ENCODE measurements at regions not wholly inside any gene's neighbourhood (a gene's known extent, or its start where the extent isn't known, plus 50 kb on each side); places are given as distances from the start of the nearest gene placed in this dataset.
"Not testable (repeated sequence)": the region's sequence is repeated elsewhere in the genome, so short reads cannot be mapped to it uniquely, and the experiment has no call there.

DNA sequence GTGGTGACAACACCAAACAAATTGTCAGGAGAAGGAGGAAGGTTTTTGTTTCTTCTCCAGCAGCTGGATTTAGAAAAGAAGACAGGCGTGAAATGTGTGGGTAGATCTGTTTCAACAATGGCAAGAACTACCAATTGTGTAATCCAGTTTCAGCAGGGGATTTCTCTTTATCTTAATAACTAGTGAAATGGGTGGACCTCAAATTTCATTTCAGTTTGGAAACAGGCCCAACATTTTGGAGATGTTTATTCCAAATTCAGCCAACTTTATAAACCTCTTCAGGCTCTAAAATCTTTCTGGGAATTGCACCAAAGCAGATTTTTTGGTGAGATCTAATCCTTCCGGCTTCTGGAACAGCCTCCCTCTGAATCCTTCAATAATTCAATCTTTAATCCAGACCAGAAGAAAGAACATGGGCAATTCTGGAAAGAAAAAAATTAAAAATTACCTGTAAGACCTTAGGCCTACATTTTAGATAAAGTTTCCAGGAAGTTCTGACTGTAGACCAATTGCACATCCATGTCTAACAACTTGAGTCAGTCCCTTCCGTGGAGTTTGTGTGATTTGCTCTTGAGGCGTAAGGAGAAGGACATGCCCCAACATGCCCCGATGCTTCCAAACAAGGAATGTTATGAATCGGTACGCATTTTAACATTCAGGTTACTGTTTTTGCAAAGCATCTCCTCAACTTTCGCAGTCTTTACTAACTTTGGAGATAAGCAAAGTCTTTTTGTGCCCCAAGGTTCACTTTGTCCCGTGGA is 423.6 kb downstream of the IRX1 start:
- no peak for DNase-seq (ENCODE audit: low read depth)

DNA sequence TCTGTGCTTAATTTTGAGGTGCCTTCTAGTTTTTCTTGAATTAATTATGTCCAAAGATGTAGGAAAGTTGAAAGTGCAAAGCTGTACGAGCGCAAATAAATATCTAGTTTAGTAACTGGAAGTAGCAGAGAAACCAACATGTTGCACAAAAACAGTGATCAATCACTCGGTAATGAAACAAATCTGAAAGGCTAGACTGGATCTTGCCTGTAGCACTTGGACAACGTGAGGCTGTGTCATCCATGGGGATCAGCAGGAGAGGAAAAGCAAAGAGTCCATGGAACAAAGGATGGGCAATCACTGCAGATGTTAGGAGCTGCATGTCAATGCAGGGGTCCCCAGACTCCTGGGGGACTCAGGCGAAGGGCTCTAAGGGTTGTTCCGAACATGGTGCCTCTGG is 424.2 kb downstream of the IRX1 start:
- no peak for DNase-seq (ENCODE audit: low read depth)

DNA sequence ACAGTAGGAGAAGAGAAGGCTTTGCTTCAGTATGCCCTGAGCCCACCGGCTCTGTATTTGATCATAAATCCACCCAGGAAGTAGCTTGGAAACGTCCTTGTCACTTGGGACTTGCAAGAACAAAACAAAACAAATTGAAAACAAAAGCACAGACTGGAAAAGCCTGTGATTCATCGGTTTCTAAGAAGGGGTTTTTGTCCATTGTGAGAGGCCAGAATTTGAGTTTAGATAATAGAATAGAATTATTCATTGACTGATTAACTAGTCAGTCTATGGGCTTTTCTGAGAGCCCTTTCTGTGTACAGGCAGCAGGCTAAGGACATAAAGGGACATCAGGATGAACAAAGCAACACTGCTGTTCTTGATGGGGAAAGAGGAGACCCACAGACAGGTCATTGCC is 424.8 kb downstream of the IRX1 start:
- no peak for DNase-seq (ENCODE audit: low read depth)

DNA sequence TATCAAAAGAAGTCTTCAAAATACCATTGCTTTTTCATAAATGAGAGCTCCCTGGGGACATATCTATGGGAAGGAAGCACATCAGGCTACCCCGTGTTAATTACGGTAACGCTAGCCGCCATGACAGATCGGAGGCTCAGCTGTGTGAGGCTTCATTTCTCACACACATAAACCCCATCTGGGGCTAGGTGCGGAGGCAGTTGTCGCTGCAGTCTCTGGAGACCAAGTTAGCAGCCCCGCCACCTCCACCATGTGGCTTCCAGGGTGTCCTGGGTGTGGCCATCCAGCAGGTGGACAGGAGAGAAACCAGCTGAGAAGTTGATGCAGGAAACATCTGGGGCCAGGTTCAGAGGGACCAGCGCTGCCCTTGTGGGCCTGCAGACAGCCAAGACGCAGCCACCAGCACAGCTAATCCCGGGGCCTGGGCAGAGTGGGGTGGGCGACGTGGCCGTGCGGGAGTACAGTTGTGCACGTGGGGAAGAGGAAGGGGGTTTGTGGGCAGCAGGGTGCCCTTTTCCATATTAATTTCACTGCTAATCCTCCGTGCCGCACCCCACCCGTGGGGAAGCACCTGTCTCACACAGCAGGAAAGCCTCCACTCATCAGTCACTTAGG is 426.5 kb downstream of the IRX1 start:
- DNase-seq (ENCODE audit: low read depth), result no peak

DNA sequence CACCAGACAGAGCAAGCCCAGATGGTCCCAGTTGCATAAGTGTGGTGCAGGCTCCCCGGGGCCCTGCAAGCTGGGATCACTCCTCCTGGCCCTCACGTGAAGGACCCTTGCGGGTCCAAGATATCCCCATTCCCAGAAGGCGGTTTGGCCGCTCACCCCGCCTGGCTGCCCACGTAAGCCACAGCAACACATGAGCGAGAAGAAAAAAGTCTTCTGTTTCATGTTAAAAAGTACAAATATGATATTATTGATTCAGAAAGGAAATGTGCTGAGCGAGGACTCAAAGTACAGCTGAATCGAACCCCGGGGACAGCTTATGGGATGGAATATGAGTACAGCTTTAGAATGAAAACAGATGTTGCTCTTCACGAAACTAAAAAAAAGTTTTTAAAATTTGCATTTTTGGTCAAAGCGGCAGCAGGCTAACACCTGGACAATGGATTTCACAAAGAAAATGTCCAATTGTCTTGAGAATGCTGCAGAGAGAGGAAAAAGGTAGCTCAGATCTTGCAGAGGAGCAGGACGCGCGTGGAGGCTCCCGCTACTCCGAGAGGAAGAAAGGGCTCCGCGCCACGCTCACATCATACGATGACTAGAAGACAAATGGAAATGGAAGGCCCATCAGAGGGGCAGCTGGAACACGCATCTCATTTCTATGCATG is 427.6 kb downstream of the IRX1 start:
- no peak for DNase-seq (ENCODE audit: low read depth)

DNA sequence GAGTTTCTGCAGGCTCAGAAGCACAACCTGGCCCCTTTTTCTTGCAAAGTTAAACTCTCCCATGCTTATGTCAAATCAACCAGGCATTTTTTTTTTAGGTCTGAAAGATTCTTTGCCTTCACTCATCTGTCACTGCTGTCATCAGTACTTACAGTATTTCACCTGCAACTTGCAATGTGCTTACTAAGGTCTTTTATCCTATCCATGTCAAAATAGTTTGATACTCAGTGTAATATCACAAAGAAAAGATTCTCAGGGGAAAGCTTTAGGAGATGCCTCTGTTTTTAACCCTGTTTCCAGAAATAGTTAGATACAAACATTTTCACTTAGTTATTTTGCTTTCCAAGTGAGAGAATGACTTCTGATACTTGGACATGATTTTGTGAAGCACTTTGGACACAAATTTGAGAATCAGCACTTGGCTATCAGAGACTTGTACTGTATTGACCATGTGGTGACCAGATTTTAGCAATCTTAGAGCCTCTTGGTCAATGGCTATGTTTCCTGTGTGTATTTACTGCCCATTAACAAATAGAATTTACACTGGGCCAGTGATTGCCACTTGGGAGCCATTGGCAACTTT is 428.2 kb downstream of the IRX1 start:
- no peak for DNase-seq (ENCODE audit: low read depth)

DNA sequence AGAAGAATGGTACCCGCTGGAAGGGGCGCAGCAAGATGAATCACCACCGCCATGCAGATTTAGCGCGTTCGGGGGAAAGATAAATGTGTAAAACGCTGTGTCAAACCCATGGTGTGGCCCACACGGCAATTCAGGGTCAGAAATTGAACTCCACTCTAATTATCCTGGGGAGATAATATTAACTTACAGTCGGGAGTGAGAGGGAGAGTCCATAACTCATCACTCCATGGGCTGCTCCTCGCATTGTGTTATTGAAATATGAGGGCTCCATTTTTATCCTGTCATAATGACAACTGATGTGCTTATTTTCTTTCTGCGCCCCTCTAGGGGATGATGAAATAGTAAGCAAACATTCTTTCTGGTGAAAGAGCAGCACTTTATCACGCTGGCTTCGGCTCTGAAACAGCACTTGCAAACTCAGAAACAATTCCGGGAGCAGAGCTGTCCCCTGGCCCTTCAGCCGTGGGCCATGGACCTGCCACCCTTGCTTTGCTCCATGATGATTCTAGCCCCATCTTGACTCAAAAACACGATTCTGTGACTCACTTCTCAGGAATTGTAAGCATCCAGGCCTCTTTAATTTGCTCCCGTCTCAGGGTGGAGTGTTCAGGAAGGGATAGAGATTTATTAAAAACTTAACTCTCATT is 431.6 kb downstream of the IRX1 start:
- no peak for DNase-seq (ENCODE audit: low read depth)

DNA sequence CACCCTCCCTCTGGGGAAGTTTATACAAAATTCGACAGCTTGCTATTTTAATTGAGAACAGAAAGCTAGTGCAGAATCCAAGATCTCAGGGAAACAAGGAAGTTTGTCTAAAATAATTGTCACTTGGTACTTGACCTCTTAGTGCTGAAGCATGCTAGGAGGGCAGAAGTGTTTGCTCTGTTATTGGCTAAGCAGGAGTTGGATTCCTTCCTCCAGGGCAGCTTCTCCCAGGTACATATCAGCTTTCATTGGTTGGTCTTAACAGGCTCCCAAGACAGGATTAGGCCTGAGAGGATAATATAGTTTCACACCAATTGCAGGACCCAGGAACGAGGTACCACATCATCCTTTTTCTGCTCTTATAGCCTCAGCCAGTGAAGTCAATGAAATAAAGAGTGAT is 432.8 kb downstream of the IRX1 start:
- no peak for DNase-seq (ENCODE audit: low read depth)

DNA sequence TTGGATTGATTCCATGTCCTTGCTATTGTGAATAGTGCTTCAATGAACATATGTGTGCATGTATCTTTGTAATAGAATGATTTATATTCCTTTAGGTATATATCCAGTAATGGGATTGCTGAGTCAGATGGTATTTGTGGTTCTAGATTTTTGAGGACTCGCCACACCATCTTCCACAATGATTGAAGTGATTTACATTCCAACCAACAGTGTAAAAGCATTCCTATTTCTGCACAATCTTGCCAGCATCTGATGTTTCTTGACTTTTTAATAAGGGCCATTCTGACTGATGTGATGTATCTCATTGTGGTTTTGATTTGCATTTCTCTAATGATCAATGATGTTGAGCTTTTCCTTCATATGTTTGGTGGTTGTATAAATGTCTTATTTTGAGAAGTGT is 437.9 kb downstream of the IRX1 start:
- DNase-seq (ENCODE audit: low read depth), result not testable (repeated sequence)

DNA sequence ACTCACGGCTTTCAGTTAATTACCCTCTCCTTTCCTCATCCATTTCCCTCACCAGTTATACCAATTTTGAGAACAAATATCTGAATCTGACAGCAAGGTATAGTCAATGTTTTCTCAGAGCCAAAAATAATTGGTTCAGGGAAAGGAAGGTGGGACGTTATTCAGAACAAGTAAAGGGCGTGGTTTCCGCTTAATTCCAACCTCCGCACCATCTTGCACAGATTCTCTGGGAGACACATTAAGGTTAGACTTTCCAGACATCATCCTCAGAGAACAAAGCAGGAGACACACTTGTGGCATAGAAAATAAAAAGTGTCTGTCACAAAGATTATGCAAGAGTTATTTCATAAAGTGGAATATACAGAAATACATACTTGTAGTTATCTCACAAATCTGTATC is 441.2 kb downstream of the IRX1 start:
- no peak for DNase-seq (ENCODE audit: low read depth)

DNA sequence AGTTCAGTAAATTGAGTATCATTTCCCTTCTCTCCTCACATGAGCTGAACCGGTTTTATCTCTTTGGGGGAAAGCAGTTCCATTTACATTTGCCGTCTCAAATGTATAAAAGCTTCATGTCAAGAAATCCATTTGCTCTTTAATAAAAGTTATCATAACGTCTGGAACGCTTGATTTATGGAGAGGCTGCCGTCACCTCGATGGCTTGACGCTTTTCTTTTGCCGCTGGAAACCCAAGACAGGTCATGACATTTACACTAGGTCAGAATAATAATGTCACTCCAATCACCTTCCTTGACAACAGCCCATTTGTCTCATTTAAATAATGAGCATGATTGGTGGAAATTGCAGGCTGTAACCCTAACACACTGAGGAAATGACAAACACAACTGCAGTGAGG is 443.4 kb downstream of the IRX1 start:
- DNase-seq (ENCODE audit: low read depth), result no peak

DNA sequence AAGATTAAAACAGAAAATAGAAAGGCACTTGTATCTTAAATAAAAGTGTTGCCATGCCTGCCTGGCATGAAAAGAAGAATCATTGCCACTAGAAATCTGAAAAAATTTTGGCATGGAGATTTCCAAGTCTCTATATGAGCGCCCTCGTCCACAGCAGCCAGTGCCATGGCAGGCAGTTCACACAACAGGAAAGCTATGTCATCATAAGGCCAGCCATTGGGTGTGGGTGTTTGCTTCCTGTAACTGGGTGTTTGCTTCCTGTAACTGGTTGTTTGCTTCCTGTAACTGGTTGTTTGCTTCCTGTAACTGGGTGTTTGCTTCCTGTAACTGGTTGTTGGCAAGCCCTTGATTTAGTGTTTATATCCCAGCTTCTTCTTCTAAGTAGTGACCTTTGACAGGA is 446.7 kb downstream of the IRX1 start:
- no peak for DNase-seq (ENCODE audit: low read depth)

DNA sequence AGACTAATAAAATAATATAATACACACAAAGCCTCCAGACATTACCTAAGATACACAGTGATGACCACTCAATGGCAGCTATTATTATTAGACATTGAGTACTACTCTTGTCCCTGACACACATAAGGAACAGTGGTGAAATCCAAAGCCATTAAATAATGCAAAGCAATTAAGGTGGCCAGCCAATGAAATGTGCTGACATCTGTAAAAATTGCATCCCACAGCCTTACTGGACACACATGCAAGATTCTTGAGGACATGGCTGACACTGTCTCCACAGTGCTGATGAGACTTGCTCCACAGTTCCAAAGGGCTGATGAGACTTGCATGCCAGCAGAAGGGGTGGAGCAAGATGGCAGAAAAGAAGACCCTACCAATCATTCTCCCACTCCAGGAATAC is 447.5 kb downstream of the IRX1 start:
- no peak for DNase-seq (ENCODE audit: low read depth)

DNA sequence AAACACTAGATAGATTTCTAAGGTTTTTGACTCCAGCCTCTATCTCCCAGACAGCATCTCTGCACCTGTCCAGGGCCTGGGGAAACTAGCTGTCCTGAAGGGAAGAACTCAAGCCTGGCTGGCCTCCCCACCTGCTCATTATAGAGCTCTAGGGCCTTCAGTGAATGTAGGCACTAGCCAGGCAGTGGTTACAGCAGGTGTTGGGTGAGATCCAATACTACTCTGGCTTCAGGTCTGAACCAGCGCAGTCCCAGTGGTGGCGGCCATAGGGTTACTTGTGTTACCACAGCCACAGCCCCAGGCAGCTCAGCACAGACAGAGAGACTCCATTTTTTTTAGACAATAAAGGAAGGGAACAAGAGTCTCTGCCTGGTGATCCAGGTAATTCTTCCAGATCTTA is 449.2 kb downstream of the IRX1 start:
- DNase-seq (ENCODE audit: low read depth), result no peak

DNA sequence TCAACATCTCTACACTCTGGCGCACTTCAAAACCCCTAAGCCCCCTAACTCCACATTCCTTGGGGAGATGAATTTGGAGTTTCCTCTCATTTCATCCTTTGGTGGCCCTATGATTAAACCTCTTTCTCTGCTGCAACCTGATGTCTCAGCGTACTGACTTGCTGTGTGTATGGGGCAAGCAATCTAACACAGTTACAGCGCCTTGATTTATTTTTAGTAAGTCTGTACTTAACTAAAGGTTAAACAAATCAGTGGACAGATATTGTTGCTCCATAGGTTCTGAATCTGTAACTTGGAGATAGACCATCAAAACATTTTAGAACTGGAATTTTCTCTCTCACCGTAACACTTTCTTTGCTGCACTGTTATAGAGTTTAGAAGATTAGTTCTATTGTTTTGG is 452.8 kb downstream of the IRX1 start:
- no peak for DNase-seq (ENCODE audit: low read depth)

DNA sequence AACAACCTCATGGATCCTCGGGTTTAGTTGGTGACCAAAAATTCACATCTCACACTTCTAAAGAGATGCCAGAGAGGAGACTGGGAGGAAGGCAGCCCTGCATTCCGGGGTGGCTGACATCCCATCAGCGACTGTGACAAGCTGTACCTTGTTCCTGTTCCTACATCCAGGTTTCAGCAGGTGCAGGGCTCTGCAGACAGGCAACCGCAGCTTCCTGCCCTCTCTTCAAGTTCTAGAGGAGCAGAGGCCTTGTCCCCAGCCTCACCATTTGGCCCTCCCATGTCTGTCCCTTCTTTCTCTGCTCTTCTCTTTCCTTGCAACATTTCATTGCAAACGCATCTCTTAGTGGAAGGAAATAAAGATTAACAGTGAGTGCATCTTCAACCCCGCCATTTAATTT is 454.6 kb downstream of the IRX1 start:
- no peak for DNase-seq (ENCODE audit: low read depth)

DNA sequence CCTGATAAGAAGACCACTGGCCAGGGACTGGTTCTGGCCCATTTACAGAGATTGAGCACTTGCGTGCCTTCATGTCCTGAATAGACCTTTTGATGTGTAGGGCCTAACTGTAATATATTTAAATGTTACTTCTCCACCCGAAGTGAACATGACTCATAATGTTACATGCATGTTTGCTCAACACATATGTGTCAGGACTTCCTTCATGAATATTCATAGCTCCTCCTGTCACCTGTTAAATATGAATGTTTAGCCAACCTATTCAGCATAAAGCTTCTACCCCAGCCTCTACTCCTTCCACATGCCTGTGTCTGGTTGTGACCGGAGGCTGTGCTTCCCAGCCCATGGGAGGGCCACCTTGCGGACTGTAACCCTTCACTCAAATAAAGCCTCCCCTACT is 457.5 kb downstream of the IRX1 start:
- no peak for DNase-seq (ENCODE audit: low read depth)

DNA sequence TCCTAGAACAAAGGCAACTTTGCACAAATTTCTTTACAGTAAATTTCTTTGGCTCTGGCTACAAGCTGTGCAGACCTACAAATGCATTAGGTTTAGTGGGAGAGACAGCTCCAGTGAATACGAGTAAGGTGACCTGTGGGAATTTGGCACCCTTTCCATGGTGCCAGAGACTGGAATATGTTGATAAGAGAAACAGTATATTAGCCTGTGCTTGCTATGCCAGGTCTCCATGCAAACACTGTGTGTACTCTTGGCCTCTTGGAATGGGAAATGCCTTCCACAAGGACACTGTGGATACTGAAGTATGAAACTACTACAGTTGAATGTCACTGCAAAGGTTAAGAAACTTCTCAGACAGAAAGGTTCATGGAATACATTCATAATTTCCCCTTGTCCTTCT is 458.5 kb downstream of the IRX1 start:
- DNase-seq (ENCODE audit: low read depth), result no peak

DNA sequence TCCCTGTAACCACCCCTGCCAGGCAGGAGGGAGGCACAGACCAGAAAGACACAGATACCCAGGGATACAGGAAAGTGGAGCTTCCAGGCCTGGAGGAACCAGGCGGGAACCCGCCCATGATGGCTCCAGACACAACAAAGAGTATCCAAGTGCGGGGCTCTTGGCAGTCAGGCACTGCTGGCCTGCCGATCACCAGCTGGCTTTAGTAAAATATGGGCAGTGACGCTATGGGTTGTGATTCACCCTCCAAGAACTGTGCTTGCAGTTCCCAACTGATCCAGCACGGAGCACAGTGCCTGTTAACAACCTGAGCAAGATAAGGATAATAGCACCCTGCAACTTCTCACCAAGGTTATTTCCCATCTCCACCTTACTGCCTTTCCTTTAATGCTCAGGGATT is 463.3 kb downstream of the IRX1 start:
- no peak for DNase-seq (ENCODE audit: low read depth)

DNA sequence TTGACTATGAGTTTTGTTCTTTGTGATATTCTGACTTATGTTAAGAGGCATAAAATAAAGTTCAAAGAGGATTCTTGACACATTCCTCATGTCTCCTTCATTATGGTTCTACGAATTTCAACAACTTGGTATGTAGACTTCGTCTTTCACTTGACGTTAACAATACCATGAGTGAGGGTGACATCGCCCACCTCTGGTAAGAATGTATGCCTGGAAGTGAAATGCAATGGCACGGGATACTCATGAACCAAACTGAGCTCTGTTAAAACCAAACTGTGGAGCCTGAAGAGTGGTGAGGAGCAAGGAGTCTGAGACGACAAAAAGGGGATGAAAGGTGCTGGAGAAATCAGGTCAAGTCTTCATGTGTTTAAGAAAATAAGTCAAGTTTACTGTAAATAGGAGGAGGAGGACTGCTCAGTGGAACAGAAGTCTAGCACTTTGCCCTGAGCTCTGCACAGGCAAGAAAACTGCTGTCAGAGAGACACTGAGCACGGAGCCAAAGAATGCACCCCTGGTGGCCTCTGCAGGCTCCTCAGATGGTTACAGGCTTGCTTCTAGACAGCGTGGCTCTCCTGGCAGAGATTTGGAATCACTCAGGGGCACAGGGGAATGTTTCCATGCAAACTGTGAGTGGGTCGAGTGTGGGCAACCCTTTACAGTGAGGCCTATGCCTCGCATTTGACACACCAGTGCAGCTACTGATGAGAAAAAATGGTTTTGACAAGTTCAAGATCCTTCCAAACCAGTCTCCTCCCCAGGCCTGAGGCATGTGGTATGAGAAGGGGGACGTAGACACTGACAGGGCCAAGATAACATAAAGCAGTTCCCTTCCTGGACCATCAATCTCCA is 470.1 kb downstream of the IRX1 start:
- no peak for DNase-seq (ENCODE audit: low read depth)

DNA sequence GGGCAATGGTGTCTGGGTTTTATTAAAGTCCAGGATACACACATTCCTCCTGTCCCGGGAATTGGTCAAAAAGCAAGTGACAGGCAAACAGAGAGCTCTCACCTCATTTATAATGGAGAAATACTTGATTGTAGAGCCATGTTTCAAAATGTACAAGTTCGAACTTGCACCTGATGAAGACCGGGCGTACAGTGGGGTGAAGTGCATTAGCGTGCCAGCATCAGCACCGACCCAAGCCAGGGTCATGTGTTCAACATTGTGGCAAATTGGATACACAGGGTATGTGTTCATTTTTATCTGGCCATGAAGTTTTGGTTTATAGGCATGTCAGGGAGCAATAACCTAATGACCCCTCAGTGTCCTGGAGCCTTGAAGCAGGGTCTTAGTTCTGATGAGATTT is 472.5 kb downstream of the IRX1 start:
- DNase-seq (ENCODE audit: low read depth), result no peak

DNA sequence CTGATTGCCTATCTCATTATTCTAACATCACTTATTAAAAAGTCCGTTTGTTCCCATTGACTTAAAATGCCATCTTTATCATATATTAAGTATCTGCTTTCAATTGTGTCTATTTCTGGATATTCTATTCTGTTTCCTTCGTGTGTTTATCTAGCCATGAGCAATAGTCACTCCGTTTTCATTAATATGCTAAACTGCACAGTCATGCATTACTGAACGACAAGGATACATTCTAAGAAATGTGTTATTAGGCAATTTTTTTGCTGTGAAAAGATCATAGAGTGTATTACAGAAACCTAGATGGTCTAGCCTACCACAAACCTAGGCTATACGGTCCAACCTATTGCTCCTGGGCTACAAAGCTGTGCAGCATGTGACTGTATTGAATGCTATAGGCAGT is 482.9 kb downstream of the IRX1 start:
- no peak for DNase-seq (ENCODE audit: low read depth)

Data from EH (cell line).